ENCODE measurements at regions not wholly inside any gene's neighbourhood (a gene's known extent, or its start where the extent isn't known, plus 50 kb on each side); places are given as distances from the start of the nearest gene placed in this dataset.
"Not testable (repeated sequence)": the region's sequence is repeated elsewhere in the genome, so short reads cannot be mapped to it uniquely, and the experiment has no call there.

DNA sequence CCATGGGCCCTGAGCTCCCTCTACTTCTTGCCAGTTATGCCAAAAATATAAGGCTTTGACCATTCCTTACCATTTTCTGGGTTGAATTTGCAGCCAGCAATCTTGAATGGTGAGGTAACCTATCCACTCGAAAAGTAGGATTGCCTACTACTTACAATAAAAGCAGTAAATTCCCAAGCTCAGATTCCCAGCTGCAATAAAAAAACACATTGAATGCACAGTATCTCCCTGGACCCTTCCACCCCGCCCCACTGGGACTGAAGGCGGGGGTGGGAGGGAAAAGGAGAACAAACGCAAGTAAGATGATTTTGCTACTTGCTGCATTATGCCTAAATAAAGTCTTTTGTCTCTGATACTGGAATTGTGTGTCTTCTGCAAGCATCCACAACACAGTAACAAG lies 301.9 kb downstream of the HGF start:
- no peak for TF ChIP-seq CTCF (IDR thresholded peaks at IDR 0.05; ENCODE audit: borderline replicate concordance, insufficient read depth, low read depth, low read length)
- H3K4me3 ChIP-seq (ENCODE audit: low read depth, low read length): no peak overlapping the region

DNA sequence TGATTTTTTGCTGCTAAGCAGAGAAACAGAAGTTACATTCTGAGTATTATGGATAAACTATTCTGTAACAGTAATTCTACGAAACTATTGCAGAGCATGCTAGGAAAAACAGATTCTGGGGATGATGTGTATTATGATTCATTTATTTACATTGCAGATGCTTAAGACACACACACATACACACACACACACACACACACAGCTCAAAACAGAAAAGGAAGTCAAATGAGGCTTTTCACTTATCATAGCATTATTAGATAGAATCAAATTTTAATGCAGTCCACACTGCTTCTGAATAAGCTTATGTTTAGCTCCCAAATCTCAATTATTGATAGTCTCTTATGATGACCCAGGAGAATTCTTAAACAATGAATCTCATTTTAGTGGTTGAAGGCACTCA lies 307.2 kb downstream of the HGF start:
- TF ChIP-seq CTCF (IDR thresholded peaks at IDR 0.05; ENCODE audit: borderline replicate concordance, insufficient read depth, low read depth, low read length): no peak
- H3K4me3 ChIP-seq (ENCODE audit: low read depth, low read length): no peak overlapping the region

DNA sequence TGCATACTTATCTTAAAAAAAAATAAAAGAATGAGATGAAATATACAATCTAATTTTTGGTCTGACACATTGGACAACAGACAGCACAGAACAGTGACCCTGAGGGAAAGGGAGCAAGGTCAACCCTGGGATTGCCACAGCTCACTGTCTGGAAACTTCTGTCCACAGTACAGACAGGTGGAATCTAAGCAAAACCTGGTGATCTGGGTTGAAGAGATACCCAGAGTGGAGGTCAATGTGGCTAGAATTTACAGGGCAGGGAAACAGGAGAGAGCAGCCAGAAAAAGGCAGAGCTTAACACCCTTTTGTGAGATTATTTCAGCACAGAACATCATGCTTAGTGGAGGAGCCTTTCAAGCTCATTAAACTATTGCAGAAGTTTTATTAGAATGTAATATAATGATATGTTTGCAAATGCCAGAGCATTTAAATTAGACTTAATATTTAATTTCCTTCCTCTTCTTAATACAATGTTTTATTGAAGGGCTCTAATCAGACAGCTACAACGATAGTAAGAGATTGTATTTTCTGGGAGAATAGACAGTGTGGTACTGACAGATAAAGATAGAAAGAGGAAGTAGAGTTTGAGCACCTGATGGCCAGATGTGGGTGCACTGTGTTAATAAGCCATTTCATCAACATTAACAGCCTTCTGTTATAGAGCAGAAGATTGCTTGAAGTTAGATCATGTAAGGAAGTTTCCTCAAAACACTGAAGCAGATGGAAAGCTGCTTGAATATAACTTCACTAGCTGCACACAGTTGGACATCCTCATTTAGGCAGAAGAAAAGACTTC lies 309.4 kb downstream of the HGF start:
- TF ChIP-seq CTCF (IDR thresholded peaks at IDR 0.05; ENCODE audit: borderline replicate concordance, insufficient read depth, low read depth, low read length): no peak
- H3K4me3 ChIP-seq (ENCODE audit: low read depth, low read length): no peak overlapping the region

DNA sequence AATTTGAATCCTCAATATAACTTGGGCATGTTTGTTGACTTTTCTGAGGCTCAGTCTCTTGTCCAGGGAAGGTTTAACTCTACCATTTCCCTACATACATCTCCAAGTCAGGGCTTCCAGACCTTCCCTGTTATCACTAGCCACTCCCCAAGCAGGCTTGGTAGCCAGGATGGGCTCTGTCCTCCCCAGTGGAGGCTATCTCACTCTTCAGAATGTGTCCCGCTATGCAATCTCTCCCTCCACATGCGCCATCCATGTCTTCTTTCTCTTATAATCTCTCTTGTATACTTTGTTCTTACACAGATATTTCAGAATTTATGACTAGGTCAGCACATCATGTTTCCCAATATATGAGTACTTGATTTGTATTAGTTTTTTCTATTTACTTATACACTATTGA lies 310.4 kb downstream of the HGF start:
- TF ChIP-seq CTCF (IDR thresholded peaks at IDR 0.05; ENCODE audit: borderline replicate concordance, insufficient read depth, low read depth, low read length): no peak
- H3K4me3 ChIP-seq (ENCODE audit: low read depth, low read length): no peak overlapping the region

GRCh38 chr7:81457852-81458522 lies 311.9 kb downstream of the HGF start:
- no peak for TF ChIP-seq CTCF (IDR thresholded peaks at IDR 0.05; ENCODE audit: borderline replicate concordance, insufficient read depth, low read depth, low read length)
- H3K4me3 ChIP-seq (ENCODE audit: low read depth, low read length): no peak overlapping the region

GRCh38 chr7:81453770-81454169 lies 316.1 kb downstream of the HGF start:
- not testable (repeated sequence) for H3K4me3 ChIP-seq (ENCODE audit: low read depth, low read length)

GRCh38 chr7:81449105-81449504 lies 320.7 kb downstream of the HGF start:
- no peak overlapping the region for H3K4me3 ChIP-seq (ENCODE audit: low read depth, low read length)
- TF ChIP-seq CTCF (IDR thresholded peaks at IDR 0.05; ENCODE audit: borderline replicate concordance, insufficient read depth, low read depth, low read length): no peak

Measured in GM12875 (cell line).